B cell (primary cell): ENCODE measurements at regions not wholly inside any gene's neighbourhood (a gene's known extent, or its start where the extent isn't known, plus 50 kb on each side); places are given as distances from the start of the nearest gene placed in this dataset.

Experiments
- EZH2 ChIP-seq: IDR thresholded peaks from 2 replicates; pipeline ENCODE4 v1.6.1; 2012; ENCODE audit warnings: borderline replicate concordance, low read depth, mild to moderate bottlenecking, moderate library complexity, low read length; ENCODE audit not compliant: insufficient read depth, poor library complexity, severe bottlenecking
- TF ChIP-seq, protein P1 (sequence below): fragments of 200-600 bp; IDR thresholded peaks from one replicate; pipeline ENCODE4 v1.8.0; 2022; ENCODE audit warnings: antibody characterized with exemption, mild to moderate bottlenecking

DNA sequence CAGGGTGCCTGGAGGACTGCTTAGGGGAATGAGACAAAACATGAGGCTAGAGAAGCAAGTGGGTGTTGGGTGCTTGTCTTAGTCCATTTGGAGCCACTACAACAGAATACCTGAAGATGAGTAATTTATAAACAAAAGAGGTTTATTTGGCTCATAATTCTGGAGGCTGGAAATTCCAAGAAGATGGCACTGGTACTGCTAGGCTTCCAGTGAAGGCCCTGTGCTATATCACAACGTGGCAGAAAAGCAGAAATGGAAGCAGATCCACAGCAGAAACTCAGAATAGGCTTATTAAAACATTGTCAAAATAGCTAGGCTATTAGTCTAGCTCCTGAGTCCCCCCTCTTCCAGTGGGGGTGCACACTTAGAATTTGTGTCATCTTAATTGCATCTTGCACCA is 701.7 kb downstream of the RWDD3 start:
- TF ChIP-seq, protein P1, sequence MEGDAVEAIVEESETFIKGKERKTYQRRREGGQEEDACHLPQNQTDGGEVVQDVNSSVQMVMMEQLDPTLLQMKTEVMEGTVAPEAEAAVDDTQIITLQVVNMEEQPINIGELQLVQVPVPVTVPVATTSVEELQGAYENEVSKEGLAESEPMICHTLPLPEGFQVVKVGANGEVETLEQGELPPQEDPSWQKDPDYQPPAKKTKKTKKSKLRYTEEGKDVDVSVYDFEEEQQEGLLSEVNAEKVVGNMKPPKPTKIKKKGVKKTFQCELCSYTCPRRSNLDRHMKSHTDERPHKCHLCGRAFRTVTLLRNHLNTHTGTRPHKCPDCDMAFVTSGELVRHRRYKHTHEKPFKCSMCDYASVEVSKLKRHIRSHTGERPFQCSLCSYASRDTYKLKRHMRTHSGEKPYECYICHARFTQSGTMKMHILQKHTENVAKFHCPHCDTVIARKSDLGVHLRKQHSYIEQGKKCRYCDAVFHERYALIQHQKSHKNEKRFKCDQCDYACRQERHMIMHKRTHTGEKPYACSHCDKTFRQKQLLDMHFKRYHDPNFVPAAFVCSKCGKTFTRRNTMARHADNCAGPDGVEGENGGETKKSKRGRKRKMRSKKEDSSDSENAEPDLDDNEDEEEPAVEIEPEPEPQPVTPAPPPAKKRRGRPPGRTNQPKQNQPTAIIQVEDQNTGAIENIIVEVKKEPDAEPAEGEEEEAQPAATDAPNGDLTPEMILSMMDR: no peak
- no peak for TF ChIP-seq EZH2
